Suprapubic skin (tissue), 4 donors: ENCODE measurements at regions not wholly inside any gene's neighbourhood (a gene's known extent, or its start where the extent isn't known, plus 50 kb on each side); places are given as distances from the start of the nearest gene placed in this dataset.

Source experiments
- DNase-seq, 2 donors: peaks; one replicate each; pipeline ENCODE4 v3.0.0-alpha.2; 2019; ENCODE audit warnings: low spot score in 2 of 2
- H3K27ac ChIP-seq: fragments of 200-600 bp; sonication (generic); one replicate; pipeline ENCODE4 v1.5.1; 2019
- H3K27me3 ChIP-seq: fragments of 200-600 bp; sonication (generic); one replicate; pipeline ENCODE4 v1.5.1; 2019
- H3K36me3 ChIP-seq: fragments of 200-600 bp; sonication (generic); one replicate; pipeline ENCODE4 v1.5.1; 2019
- H3K4me1 ChIP-seq: fragments of 200-600 bp; sonication (generic); one replicate; pipeline ENCODE4 v1.5.1; 2019
- H3K4me3 ChIP-seq: fragments of 200-600 bp; sonication (generic); one replicate; pipeline ENCODE4 v1.5.1; 2019; ENCODE audit warnings: mild to moderate bottlenecking
- H3K9me3 ChIP-seq: fragments of 200-600 bp; sonication (generic); one replicate; pipeline ENCODE4 v1.5.1; 2019
- EP300 ChIP-seq: sonication (generic); formaldehyde crosslinking; IDR thresholded peaks from one replicate; pipeline ENCODE4 v1.6.1; 2017; ENCODE audit warnings: antibody characterized with exemption
- POLR2A ChIP-seq, 2 donors: fragments of 450-650 bp; IDR thresholded peaks; one replicate each; pipeline ENCODE4 v1.6.1; 2017; ENCODE audit warnings: antibody characterized with exemption in 2 of 2, mild to moderate bottlenecking in 2 of 2, moderate library complexity in 2 of 2
- POLR2AphosphoS5 ChIP-seq, 3 donors: sonication (generic); formaldehyde crosslinking; IDR thresholded peaks; one replicate each; pipeline ENCODE4 v1.6.1; 2017; ENCODE audit warnings: antibody characterized with exemption in 3 of 3
- WGBS: methylation state at CpG from one replicate; pipeline ENCODE4 v1.1.5; 2018; 5-methylcytosine and 5-hydroxymethylcytosine counted together
- TF ChIP-seq, protein P1 (sequence below), 2 donors: fragments of 200-600 bp in 1 of 2; fragments of 450-650 bp in 1 of 2; sonication (generic) in 1 of 2; IDR thresholded peaks; one replicate each; pipeline ENCODE4 v1.5.1; 2016 to 2019; ENCODE audit warnings: antibody characterized with exemption in 2 of 2, mild to moderate bottlenecking in 1 of 2, moderate library complexity in 1 of 2

DNA sequence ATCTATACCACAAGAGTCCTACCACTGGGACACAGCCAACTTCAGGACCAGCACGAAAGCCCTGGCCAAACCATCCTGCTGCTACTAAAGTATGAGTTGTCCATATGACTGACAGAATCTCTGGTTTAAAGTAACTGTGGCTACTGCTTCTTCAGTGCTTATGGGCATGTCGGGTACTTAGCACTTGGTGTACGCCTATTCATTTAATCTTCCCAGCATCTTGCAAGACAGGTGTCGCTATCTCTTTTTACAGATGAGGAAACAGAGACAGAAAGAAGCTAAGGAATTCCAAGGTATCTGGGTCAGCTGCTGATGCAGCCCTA, 203.4 kb upstream of the ID2 start:
- 84% methylated on average over 4 of the region's 4 CpGs for WGBS
- no peak overlapping the region for H3K4me3 ChIP-seq
- peak in 1 of 2 donors; percentile 9 for DNase-seq
- H3K27me3 ChIP-seq, result no peaks in the 10 kb centered on the region
- TF ChIP-seq EP300 (no peak), POLR2AphosphoS5 (IDR thresholded peaks at IDR 0.05) (no peak), POLR2A (IDR thresholded peaks at IDR 0.05) (no peak)
- TF ChIP-seq, protein P1, sequence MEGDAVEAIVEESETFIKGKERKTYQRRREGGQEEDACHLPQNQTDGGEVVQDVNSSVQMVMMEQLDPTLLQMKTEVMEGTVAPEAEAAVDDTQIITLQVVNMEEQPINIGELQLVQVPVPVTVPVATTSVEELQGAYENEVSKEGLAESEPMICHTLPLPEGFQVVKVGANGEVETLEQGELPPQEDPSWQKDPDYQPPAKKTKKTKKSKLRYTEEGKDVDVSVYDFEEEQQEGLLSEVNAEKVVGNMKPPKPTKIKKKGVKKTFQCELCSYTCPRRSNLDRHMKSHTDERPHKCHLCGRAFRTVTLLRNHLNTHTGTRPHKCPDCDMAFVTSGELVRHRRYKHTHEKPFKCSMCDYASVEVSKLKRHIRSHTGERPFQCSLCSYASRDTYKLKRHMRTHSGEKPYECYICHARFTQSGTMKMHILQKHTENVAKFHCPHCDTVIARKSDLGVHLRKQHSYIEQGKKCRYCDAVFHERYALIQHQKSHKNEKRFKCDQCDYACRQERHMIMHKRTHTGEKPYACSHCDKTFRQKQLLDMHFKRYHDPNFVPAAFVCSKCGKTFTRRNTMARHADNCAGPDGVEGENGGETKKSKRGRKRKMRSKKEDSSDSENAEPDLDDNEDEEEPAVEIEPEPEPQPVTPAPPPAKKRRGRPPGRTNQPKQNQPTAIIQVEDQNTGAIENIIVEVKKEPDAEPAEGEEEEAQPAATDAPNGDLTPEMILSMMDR (IDR thresholded peaks at IDR 0.05), result no peak
- no peaks in the 10 kb centered on the region for H3K36me3 ChIP-seq
- H3K4me1 ChIP-seq, result peaks cover 13% of the 10 kb centered on the region
- H3K27ac ChIP-seq, result peak overlapping the region; percentile 61
- H3K9me3 ChIP-seq, result no peaks in the 10 kb centered on the region

DNA sequence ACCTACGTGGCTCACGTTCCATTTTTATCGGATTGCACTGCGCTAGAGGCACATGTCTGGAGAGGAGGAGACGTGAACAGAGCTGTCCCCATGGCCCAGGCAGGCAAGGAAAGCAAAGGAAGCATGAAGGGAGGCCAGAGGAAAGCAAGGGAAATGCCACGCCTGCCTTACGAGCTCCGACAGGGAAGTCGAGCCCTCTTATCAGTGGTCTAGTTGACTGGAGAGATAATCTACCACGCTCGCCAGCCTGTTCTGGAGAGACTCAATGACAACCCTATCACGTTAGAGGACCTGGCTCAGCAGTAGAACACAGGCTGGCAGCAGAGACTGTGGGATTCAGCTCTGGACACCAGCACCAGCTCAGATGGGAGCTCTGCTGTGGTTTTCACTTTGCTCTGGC, 202.6 kb upstream of the ID2 start:
- Histone ChIP-seq H3K4me1 (peaks cover 13% of the 10 kb centered on the region), H3K36me3 (no peaks in the 10 kb centered on the region), H3K27ac (no peak overlapping the region), H3K27me3 (no peaks in the 10 kb centered on the region), H3K9me3 (no peaks in the 10 kb centered on the region), H3K4me3 (no peak overlapping the region)
- DNase-seq, result peak in 1 of 2 donors; percentile 59
- WGBS, result 83% methylated on average over 11 of the region's 12 CpGs
- TF ChIP-seq, protein P1 (IDR thresholded peaks at IDR 0.05), result no peak

- TF ChIP-seq POLR2A (IDR thresholded peaks at IDR 0.05), result no peak
- TF ChIP-seq, protein P1 (IDR thresholded peaks at IDR 0.05), result no peak
- TF ChIP-seq POLR2AphosphoS5 (IDR thresholded peaks at IDR 0.05), result no peak
- TF ChIP-seq EP300, result no peak
- no peaks in the 10 kb centered on the region for H3K27me3 ChIP-seq
- H3K9me3 ChIP-seq, result no peaks in the 10 kb centered on the region
- peaks cover 15% of the 10 kb centered on the region for H3K4me1 ChIP-seq
- no peak overlapping the region for H3K4me3 ChIP-seq
- H3K36me3 ChIP-seq, result no peaks in the 10 kb centered on the region
- no peak overlapping the region for H3K27ac ChIP-seq
- DNase-seq, result peak in 1 of 2 donors; percentile 37
- WGBS, result 62% methylated on average over 5 of the region's 5 CpGs
These were observed 200.9 kb upstream of the ID2 start for GRCh38 chr2:8480915-8481314.

- H3K27ac ChIP-seq, result no peak overlapping the region
- H3K27me3 ChIP-seq, result no peaks in the 10 kb centered on the region
- TF ChIP-seq POLR2A (IDR thresholded peaks at IDR 0.05) (no peak), POLR2AphosphoS5 (IDR thresholded peaks at IDR 0.05) (no peak)
- WGBS, result 79% methylated on average over 6 of the region's 6 CpGs
- peak in 1 of 2 donors; percentile 29 for DNase-seq
- H3K4me1 ChIP-seq, result peaks cover 12% of the 10 kb centered on the region
- H3K9me3 ChIP-seq, result no peaks in the 10 kb centered on the region
- no peaks in the 10 kb centered on the region for H3K36me3 ChIP-seq
- no peak overlapping the region for H3K4me3 ChIP-seq
These were observed 200.3 kb upstream of the ID2 start for GRCh38 chr2:8481463-8482009.

- TF ChIP-seq, protein P1 (IDR thresholded peaks at IDR 0.05), result no peak
- TF ChIP-seq POLR2AphosphoS5 (IDR thresholded peaks at IDR 0.05) (no peak), EP300 (no peak), POLR2A (IDR thresholded peaks at IDR 0.05) (no peak)
- peaks cover 16% of the 10 kb centered on the region for H3K4me1 ChIP-seq
- H3K9me3 ChIP-seq, result no peaks in the 10 kb centered on the region
- H3K27ac ChIP-seq, result no peak overlapping the region
- peak in 1 of 2 donors; percentile 50 for DNase-seq
- no peaks in the 10 kb centered on the region for H3K36me3 ChIP-seq
- 100% methylated on average over 4 of the region's 4 CpGs for WGBS
- no peaks in the 10 kb centered on the region for H3K27me3 ChIP-seq
- H3K4me3 ChIP-seq, result no peak overlapping the region
These were observed 199.4 kb upstream of the ID2 start for GRCh38 chr2:8482432-8482831.
